ENCODE measurements at regions not wholly inside any gene's neighbourhood (a gene's known extent, or its start where the extent isn't known, plus 50 kb on each side); places are given as distances from the start of the nearest gene placed in this dataset.

GRCh38 chr5:1723957-1724821 lies 75.4 kb downstream of the MRPL36 start:
- TF ChIP-seq, protein P1, sequence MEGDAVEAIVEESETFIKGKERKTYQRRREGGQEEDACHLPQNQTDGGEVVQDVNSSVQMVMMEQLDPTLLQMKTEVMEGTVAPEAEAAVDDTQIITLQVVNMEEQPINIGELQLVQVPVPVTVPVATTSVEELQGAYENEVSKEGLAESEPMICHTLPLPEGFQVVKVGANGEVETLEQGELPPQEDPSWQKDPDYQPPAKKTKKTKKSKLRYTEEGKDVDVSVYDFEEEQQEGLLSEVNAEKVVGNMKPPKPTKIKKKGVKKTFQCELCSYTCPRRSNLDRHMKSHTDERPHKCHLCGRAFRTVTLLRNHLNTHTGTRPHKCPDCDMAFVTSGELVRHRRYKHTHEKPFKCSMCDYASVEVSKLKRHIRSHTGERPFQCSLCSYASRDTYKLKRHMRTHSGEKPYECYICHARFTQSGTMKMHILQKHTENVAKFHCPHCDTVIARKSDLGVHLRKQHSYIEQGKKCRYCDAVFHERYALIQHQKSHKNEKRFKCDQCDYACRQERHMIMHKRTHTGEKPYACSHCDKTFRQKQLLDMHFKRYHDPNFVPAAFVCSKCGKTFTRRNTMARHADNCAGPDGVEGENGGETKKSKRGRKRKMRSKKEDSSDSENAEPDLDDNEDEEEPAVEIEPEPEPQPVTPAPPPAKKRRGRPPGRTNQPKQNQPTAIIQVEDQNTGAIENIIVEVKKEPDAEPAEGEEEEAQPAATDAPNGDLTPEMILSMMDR (IDR thresholded peaks at IDR 0.05) = no peak
- TF ChIP-seq POLR2A (IDR thresholded peaks at IDR 0.05) (no peak), EP300 (IDR thresholded peaks at IDR 0.05) (no peak), POLR2AphosphoS5 (IDR thresholded peaks at IDR 0.05) (no peak)
